PFSK-1 (cell line): ENCODE measurements at regions not wholly inside any gene's neighbourhood (a gene's known extent, or its start where the extent isn't known, plus 50 kb on each side); places are given as distances from the start of the nearest gene placed in this dataset.

Experiments
- FOXP2 ChIP-seq: optimal IDR thresholded peaks from 2 replicates; pipeline ENCODE3; 2011; ENCODE audit warnings: borderline replicate concordance, control low read depth, inconsistent platforms; ENCODE audit not compliant: insufficient read depth; ENCODE audit errors: extremely low read length, extremely low read depth
- POLR2AphosphoS5 ChIP-seq: IDR thresholded peaks from 2 replicates; pipeline ENCODE4 v1.6.1; 2012; ENCODE audit warnings: low read depth, mild to moderate bottlenecking, control low read depth, low read length, moderate library complexity
- SIN3A ChIP-seq: IDR thresholded peaks from 2 replicates; pipeline ENCODE4 v1.6.1; 2012; ENCODE audit warnings: mild to moderate bottlenecking, low read length, moderate library complexity, borderline replicate concordance; ENCODE audit not compliant: insufficient read depth
- TAF1 ChIP-seq: IDR thresholded peaks from 2 replicates; pipeline ENCODE4 v1.6.1; 2012; ENCODE audit warnings: low read length, control low read depth, borderline replicate concordance; ENCODE audit not compliant: insufficient read depth

GRCh38 chr6:91743756-91744155 is 1156.9 kb upstream of the MAP3K7 start:
- TF ChIP-seq SIN3A: no peak
- TF ChIP-seq POLR2AphosphoS5: no peak
- TF ChIP-seq FOXP2: no peak
- TF ChIP-seq TAF1: no peak
